RWPE1 (cell line): ENCODE measurements at regions not wholly inside any gene's neighbourhood (a gene's known extent, or its start where the extent isn't known, plus 50 kb on each side); places are given as distances from the start of the nearest gene placed in this dataset.

Source experiments
- CTCF ChIA-PET: fragments of 350-600 bp; sonication (Branson Sonifier 250); formaldehyde crosslinking; extraction: SDS; loops from one replicate; lab custom pipeline; 2021; lab: Yijun Ruan, JAX
- POLR2A ChIA-PET: fragments of 400-600 bp; formaldehyde crosslinking; extraction: SDS; loops from one replicate; lab custom pipeline; 2020; ENCODE audit warnings: antibody characterized with exemption; ENCODE audit not compliant: low non-redundant PET; lab: Yijun Ruan, JAX
- DNase-seq: peaks from one replicate; pipeline ENCODE4 v3.0.0; 2012; ENCODE audit warnings: low spot score
- H3K27ac ChIP-seq: fragments of 450-650 bp; 2 replicates; pipeline ENCODE4 v1.5.1; 2017
- TF ChIP-seq, protein P1 (sequence below): fragments of 450-650 bp; conservative IDR thresholded peaks from 2 replicates; pipeline ENCODE4 v1.5.1; 2017; ENCODE audit warnings: low read depth, mild to moderate bottlenecking

DNA sequence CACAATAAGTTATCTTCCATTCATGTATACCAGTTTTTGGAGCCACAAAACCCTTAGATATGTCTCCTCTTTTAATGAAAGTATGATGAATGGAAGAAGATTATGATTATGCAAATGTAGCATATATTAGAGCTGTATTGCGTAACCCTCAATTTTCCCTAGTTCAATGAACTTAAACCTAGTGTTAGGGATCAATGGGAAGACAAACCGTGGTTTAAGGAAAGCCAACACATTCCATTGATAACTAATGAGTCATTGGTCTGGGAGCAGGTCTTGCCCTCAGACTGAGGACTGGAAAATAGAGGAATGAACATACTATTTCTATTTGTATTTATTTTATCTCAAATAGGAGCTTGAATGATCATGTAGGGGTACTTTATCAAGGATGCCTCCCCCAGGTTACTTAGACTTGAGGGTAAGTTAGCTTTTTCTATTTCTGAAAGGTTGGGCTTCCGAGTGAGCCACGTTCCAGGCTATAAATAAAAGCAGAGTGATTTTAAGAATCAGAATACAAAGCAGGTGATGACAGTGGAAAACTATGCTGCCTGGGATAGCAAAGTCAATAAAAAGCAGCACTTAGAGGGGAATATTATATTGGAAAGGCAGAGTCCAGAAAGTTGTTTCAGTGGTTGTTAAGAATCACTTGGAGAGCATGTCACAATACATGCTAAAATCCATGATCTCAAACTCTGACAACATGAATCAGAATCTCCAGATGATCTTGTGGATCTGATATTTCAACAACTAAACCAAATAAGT lies 356.0 kb downstream of the ADAM29 start:
- no peak overlapping the region for H3K27ac ChIP-seq
- TF ChIP-seq, protein P1, sequence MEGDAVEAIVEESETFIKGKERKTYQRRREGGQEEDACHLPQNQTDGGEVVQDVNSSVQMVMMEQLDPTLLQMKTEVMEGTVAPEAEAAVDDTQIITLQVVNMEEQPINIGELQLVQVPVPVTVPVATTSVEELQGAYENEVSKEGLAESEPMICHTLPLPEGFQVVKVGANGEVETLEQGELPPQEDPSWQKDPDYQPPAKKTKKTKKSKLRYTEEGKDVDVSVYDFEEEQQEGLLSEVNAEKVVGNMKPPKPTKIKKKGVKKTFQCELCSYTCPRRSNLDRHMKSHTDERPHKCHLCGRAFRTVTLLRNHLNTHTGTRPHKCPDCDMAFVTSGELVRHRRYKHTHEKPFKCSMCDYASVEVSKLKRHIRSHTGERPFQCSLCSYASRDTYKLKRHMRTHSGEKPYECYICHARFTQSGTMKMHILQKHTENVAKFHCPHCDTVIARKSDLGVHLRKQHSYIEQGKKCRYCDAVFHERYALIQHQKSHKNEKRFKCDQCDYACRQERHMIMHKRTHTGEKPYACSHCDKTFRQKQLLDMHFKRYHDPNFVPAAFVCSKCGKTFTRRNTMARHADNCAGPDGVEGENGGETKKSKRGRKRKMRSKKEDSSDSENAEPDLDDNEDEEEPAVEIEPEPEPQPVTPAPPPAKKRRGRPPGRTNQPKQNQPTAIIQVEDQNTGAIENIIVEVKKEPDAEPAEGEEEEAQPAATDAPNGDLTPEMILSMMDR, result no peak
- ChIA-PET POLR2A (no interaction called here), CTCF (no interaction called here)
- no peak for DNase-seq

DNA sequence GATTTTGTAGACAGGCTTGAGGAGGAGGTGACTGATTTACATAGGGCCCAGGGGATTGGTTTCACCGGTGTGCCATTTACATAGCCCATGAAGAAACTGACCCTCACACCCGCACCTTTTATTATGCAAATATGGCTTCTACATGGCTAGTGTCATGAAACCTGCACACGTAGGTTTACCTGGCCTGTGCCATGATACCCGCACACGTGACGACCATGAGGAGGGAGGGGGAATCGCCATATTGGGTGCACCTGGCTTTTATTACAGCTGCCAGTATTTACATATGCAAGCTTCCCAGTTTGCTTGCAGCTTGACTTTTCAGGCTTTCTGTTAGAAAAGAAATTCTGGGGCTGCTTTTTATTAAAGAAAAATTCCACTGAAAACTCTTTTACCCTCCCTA lies 359.7 kb downstream of the ADAM29 start:
- POLR2A ChIA-PET, result no interaction called here
- no peak for DNase-seq
- TF ChIP-seq, protein P1, result no peak
- H3K27ac ChIP-seq, result no peak overlapping the region
- CTCF ChIA-PET, result no interaction called here

DNA sequence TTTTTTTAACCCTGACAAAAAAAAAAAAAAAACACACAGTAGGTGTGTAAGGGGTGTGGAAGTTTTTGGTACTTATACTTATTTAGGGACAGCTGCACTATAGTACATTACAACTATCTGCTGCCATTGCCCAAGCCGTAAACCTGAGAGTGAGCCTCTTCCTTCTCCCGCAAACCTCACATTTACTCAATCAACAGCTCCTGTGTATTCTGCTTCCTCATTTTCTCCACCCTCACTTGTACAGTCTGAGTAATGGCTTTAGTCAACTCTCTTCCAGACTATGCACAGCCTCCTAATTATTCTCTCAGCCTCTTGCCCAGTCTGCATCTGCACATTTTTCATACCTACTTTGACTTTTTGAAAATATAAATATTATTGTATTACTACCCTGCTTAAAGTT lies 362.0 kb downstream of the ADAM29 start:
- CTCF ChIA-PET, result no interaction called here
- no peak overlapping the region for H3K27ac ChIP-seq
- POLR2A ChIA-PET, result no interaction called here
- TF ChIP-seq, protein P1, result no peak
- no peak for DNase-seq

DNA sequence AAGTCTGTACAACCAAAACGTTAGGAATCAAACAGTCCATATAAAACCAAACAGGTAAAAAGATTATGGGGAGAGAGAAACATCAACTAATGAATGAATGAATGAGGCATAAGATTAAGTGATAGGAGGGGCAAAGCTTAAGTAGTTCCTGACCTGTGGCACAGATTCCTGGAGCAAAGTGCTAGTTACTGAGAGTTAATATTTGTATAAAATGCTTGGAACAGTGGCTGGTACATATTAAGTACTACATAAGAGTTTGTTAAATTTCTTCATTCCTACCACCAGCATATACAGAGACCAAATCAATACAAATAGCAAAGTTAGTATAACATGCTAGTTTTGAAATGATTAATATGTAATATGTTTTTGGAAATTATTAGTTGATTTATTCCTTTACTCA lies 363.7 kb downstream of the ADAM29 start:
- CTCF ChIA-PET, result no interaction called here
- no peak for DNase-seq
- H3K27ac ChIP-seq, result no peak overlapping the region
- POLR2A ChIA-PET, result no interaction called here
- TF ChIP-seq, protein P1, result no peak

DNA sequence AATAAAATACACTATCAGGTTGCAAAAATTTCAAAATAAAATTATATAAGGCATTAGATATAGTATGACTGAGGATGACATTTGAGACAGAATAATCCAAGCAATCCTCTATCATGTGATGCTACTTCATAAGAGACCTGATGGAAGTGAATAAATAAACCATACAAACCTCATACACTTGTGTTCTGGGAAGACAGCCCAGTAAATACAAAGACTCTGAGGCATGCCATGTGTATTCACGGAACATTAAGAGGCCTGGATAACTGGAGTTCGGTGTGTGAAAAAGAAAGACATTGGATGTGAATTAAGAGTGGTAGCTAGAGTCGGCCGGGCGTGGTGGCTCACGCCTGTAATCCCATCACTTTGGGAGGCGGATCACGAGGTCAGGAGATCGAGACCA lies 364.2 kb downstream of the ADAM29 start:
- DNase-seq, result no peak
- H3K27ac ChIP-seq, result no peak overlapping the region
- POLR2A ChIA-PET, result no interaction called here
- CTCF ChIA-PET, result no interaction called here
- TF ChIP-seq, protein P1, result no peak

DNA sequence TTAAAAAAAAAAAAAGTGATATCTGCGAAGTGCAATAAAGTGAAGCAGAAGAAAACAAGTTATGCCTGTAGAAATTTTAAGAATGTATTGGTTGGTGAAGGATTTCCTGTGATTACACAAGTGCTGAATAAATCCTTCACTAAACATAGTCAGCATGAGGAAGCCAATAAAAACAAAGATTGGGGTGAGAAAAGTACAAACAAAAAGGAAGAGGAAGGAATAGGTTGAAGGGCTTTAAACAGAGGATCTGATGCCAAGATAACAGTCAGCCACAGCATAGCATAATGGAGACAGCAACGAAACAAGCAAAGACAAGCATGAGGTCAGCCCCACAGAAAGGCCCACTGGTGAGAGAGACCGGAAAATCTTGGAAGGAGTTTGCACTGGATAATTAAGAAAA lies 372.2 kb downstream of the ADAM29 start:
- CTCF ChIA-PET, result no interaction called here
- H3K27ac ChIP-seq, result no peak overlapping the region
- TF ChIP-seq, protein P1, result no peak
- no peak for DNase-seq
- POLR2A ChIA-PET, result no interaction called here
